ENCODE measurements at regions not wholly inside any gene's neighbourhood (a gene's known extent, or its start where the extent isn't known, plus 50 kb on each side); places are given as distances from the start of the nearest gene placed in this dataset.

DNA sequence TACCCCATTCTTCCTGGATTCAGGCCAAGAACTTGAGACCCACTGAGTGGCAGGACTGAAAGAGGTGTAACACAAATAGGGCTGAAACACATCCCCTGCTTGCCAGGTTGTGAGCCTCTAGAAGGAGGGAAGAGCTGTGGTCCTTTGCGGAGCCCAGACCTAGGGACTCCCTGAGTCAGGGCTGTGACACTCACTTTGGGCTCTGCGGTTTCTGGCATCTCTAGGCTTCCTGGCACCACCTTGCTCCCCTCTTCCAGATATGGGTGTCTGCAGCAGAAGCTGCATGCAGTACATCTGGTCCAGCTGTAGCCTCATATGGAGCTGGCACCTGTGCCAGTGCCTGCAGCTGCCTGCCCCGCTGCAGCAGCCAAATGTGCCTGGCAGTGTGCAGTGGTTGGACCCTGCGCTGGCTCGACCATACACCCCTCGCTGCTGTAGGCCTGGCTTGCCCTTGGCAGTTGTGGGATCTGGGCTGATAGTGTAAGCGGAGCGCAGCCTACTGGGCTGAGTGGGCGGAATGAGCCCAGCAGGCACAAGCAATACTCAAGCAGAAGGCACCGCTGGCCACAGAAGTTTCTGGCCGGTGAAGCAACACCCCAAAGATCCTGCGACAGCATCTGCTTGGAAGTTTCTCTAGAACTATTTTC is 290.4 kb downstream of the SLITRK6 start:
- Mint-ChIP-seq H3K27ac (no peak overlapping the region), H3K9me3 (ENCODE audit: insufficient read depth) (no peaks in the 10 kb centered on the region), H3K27me3 (no peaks in the 10 kb centered on the region), H3K4me1 (no peaks in the 10 kb centered on the region), H3K4me3 (no peak overlapping the region)
- no peak overlapping the region for H3K4me2 ChIP-seq (replicated peaks; ENCODE audit: low read depth, low read length, poor library complexity, severe bottlenecking)
- DNase-seq = peak; percentile 2
- ChIA-PET POLR2A (no interaction called here), CTCF (no interaction called here)
- H3K79me2 ChIP-seq (ENCODE audit: control insufficient read depth, insufficient read depth, low read length) = no peaks in the 10 kb centered on the region
- intact Hi-C loops (cut with micrococcal nuclease) = no loop called here
- no peaks in the 10 kb centered on the region for H3K27me3 ChIP-seq (replicated peaks in 1 of 4; ENCODE audit: control extremely low read depth in 1 of 4, control insufficient read depth in 3 of 4, insufficient read depth in 4 of 4, low read length in 3 of 4)
- H3K27ac ChIP-seq (ENCODE audit: low read length in 2 of 2) = no peak overlapping the region
- ATAC-seq (ENCODE audit: low read depth) = no peak
- H3K4me1 ChIP-seq (ENCODE audit: control insufficient read depth in 2 of 2, insufficient read depth in 2 of 2, low read length in 2 of 2) = no peaks in the 10 kb centered on the region
- no peak overlapping the region for H3K4me3 ChIP-seq (ENCODE audit: control extremely low read depth in 1 of 5, extremely low read depth in 1 of 5, insufficient read depth in 1 of 5, low read depth in 2 of 5, low read length in 4 of 5)
- TF ChIP-seq, protein P1, sequence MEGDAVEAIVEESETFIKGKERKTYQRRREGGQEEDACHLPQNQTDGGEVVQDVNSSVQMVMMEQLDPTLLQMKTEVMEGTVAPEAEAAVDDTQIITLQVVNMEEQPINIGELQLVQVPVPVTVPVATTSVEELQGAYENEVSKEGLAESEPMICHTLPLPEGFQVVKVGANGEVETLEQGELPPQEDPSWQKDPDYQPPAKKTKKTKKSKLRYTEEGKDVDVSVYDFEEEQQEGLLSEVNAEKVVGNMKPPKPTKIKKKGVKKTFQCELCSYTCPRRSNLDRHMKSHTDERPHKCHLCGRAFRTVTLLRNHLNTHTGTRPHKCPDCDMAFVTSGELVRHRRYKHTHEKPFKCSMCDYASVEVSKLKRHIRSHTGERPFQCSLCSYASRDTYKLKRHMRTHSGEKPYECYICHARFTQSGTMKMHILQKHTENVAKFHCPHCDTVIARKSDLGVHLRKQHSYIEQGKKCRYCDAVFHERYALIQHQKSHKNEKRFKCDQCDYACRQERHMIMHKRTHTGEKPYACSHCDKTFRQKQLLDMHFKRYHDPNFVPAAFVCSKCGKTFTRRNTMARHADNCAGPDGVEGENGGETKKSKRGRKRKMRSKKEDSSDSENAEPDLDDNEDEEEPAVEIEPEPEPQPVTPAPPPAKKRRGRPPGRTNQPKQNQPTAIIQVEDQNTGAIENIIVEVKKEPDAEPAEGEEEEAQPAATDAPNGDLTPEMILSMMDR (IDR thresholded peaks at IDR 0.05) = no peak
- no peak for TF ChIP-seq EZH2 (IDR thresholded peaks at IDR 0.05; ENCODE audit: borderline replicate concordance, insufficient read depth, low read depth, low read length, poor library complexity, severe bottlenecking)
- H3K9me3 ChIP-seq (ENCODE audit: control extremely low read depth in 1 of 3, control insufficient read depth in 2 of 3, insufficient read depth in 1 of 3, low read length in 2 of 3) = peaks cover 0 to 14% (median 0%) of the 10 kb centered on the region in 3 donors
- H3K36me3 ChIP-seq (replicated peaks in 1 of 2; ENCODE audit: control extremely low read depth in 1 of 2, control insufficient read depth in 1 of 2, extremely low read depth in 1 of 2, insufficient read depth in 2 of 2, low read length in 1 of 2) = no peaks in the 10 kb centered on the region
- no peak overlapping the region for H2AFZ ChIP-seq (ENCODE audit: insufficient read depth, low read depth, low read length, poor library complexity, severe bottlenecking)
- 94% methylated on average over 10 of the region's 12 CpGs for WGBS (ENCODE audit: insufficient coverage)
- H3K9ac ChIP-seq (ENCODE audit: low read length) = no peak overlapping the region
- no peaks in the 10 kb centered on the region for H4K20me1 ChIP-seq (ENCODE audit: control insufficient read depth, insufficient read depth, low read length, poor library complexity, severe bottlenecking)

DNA sequence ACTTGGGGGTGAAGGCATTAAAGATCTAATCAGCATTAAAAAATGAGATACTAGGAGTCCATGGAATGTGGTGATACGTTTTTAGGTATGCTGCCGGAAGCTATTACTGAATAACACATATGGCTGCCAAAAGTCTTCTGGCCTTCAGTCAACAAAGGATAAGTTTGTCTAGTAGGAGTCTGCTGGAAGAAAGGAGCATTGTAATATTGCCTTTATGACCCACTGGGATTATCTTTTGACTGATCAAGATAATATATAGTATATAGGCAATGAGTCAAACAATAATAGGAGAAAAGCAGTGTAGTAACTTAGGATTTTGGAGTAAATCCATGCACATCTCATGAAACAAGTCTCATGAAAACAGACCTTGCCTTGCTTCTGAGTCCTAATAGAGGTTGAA is 295.4 kb downstream of the SLITRK6 start:
- Mint-ChIP-seq H3K4me3 (no peak overlapping the region), H3K27ac (no peak overlapping the region), H3K27me3 (no peaks in the 10 kb centered on the region), H3K4me1 (no peaks in the 10 kb centered on the region), H3K9me3 (ENCODE audit: insufficient read depth) (no peaks in the 10 kb centered on the region)
- intact Hi-C loops (cut with micrococcal nuclease) = no loop called here
- no peaks in the 10 kb centered on the region for H3K27me3 ChIP-seq (replicated peaks in 1 of 4; ENCODE audit: control extremely low read depth in 1 of 4, control insufficient read depth in 3 of 4, insufficient read depth in 4 of 4, low read length in 3 of 4)
- 60% methylated on average over 1 of the region's 2 CpGs for WGBS (ENCODE audit: insufficient coverage)
- H3K4me1 ChIP-seq (ENCODE audit: control insufficient read depth in 2 of 2, insufficient read depth in 2 of 2, low read length in 2 of 2) = no peaks in the 10 kb centered on the region
- DNase-seq (no peak), ATAC-seq (ENCODE audit: low read depth) (no peak)
- H4K20me1 ChIP-seq (ENCODE audit: control insufficient read depth, insufficient read depth, low read length, poor library complexity, severe bottlenecking) = no peaks in the 10 kb centered on the region
- H2AFZ ChIP-seq (ENCODE audit: insufficient read depth, low read depth, low read length, poor library complexity, severe bottlenecking) = no peak overlapping the region
- no peak overlapping the region for H3K4me2 ChIP-seq (replicated peaks; ENCODE audit: low read depth, low read length, poor library complexity, severe bottlenecking)
- H3K79me2 ChIP-seq (ENCODE audit: control insufficient read depth, insufficient read depth, low read length) = no peaks in the 10 kb centered on the region
- CTCF ChIA-PET = no interaction called here
- H3K9me3 ChIP-seq (ENCODE audit: control extremely low read depth in 1 of 3, control insufficient read depth in 2 of 3, insufficient read depth in 1 of 3, low read length in 2 of 3) = peaks cover 0 to 10% (median 0%) of the 10 kb centered on the region in 3 donors
- H3K27ac ChIP-seq (ENCODE audit: low read length in 2 of 2) = no peak overlapping the region
- no peaks in the 10 kb centered on the region for H3K36me3 ChIP-seq (replicated peaks in 1 of 2; ENCODE audit: control extremely low read depth in 1 of 2, control insufficient read depth in 1 of 2, extremely low read depth in 1 of 2, insufficient read depth in 2 of 2, low read length in 1 of 2)
- POLR2A ChIA-PET = no interaction called here
- H3K9ac ChIP-seq (ENCODE audit: low read length) = no peak overlapping the region
- TF ChIP-seq EZH2 (IDR thresholded peaks at IDR 0.05; ENCODE audit: borderline replicate concordance, insufficient read depth, low read depth, low read length, poor library complexity, severe bottlenecking) = no peak
- TF ChIP-seq, protein P1 (IDR thresholded peaks at IDR 0.05) = no peak
- no peak overlapping the region for H3K4me3 ChIP-seq (ENCODE audit: control extremely low read depth in 1 of 5, extremely low read depth in 1 of 5, insufficient read depth in 1 of 5, low read depth in 2 of 5, low read length in 4 of 5)

Data from B cell (primary cell).